ENCODE measurements at regions not wholly inside any gene's neighbourhood (a gene's known extent, or its start where the extent isn't known, plus 50 kb on each side); places are given as distances from the start of the nearest gene placed in this dataset.
"Not testable (repeated sequence)": the region's sequence is repeated elsewhere in the genome, so short reads cannot be mapped to it uniquely, and the experiment has no call there.

- H3K27me3 ChIP-seq = no peaks in the 10 kb centered on the region
- WGBS, 2 donors (ENCODE audit: low coverage in 1 of 2) = 86 to 100% methylated on average over 1 to 2 of the region's 8 CpGs
- no peaks in the 10 kb centered on the region for H3K9me3 ChIP-seq
- no peaks in the 10 kb centered on the region for H3K4me1 ChIP-seq
- no peak overlapping the region for H3K4me3 ChIP-seq
- no peak overlapping the region for H3K27ac ChIP-seq
- no peaks in the 10 kb centered on the region for H3K36me3 ChIP-seq
- TF ChIP-seq POLR2AphosphoS5 (IDR thresholded peaks at IDR 0.05) (no peak), EP300 (IDR thresholded peaks at IDR 0.05) (no peak), CTCF (IDR thresholded peaks at IDR 0.05) (no peak), POLR2A (IDR thresholded peaks at IDR 0.05) (no peak)
- ATAC-seq = no peak
These were observed 123.8 kb downstream of the FAM170A start for GRCh38 chr5:119752921-119753886.

GRCh38 chr5:119754825-119755224, 125.5 kb downstream of the FAM170A start:
- not testable (repeated sequence) for H3K36me3 ChIP-seq, H3K4me3 ChIP-seq
- 87 to 88% methylated on average over 4 to 7 of the region's 7 CpGs for WGBS, 2 donors (ENCODE audit: low coverage in 1 of 2)

GRCh38 chr5:119757276-119757675, 127.9 kb downstream of the FAM170A start:
- WGBS, 2 donors (ENCODE audit: low coverage in 1 of 2) = 75 to 86% methylated on average over 2 of the region's 2 CpGs

More at GRCh38 chr5:119754825-119755224, 125.5 kb downstream of the FAM170A start:
- H3K9me3 ChIP-seq, H3K27ac ChIP-seq, H3K27me3 ChIP-seq, H3K4me1 ChIP-seq, ATAC-seq: not testable (repeated sequence)

GRCh38 chr5:119769695-119770693, 140.6 kb downstream of the FAM170A start:
- not testable (repeated sequence) for H3K36me3 ChIP-seq, H3K9me3 ChIP-seq, H3K27ac ChIP-seq, H3K4me1 ChIP-seq, H3K4me3 ChIP-seq, ATAC-seq, H3K27me3 ChIP-seq
- 91 to 92% methylated on average over 4 of the region's 11 CpGs for WGBS, 2 donors (ENCODE audit: low coverage in 1 of 2)

More at GRCh38 chr5:119757276-119757675, 127.9 kb downstream of the FAM170A start:
- ATAC-seq = no peak
- Histone ChIP-seq H3K27ac (no peak overlapping the region), H3K9me3 (no peaks in the 10 kb centered on the region), H3K36me3 (no peaks in the 10 kb centered on the region), H3K4me3 (no peak overlapping the region), H3K4me1 (no peaks in the 10 kb centered on the region), H3K27me3 (no peaks in the 10 kb centered on the region)
- no peak for TF ChIP-seq POLR2AphosphoS5 (IDR thresholded peaks at IDR 0.05)
- TF ChIP-seq POLR2A (IDR thresholded peaks at IDR 0.05) = no peak
- TF ChIP-seq EP300 (IDR thresholded peaks at IDR 0.05) = no peak
- TF ChIP-seq CTCF (IDR thresholded peaks at IDR 0.05) = no peak

GRCh38 chr5:119780145-119780544, 150.8 kb downstream of the FAM170A start:
- not testable (repeated sequence) for H3K36me3 ChIP-seq, ATAC-seq

GRCh38 chr5:119785057-119785456, 155.7 kb downstream of the FAM170A start:
- no peaks in the 10 kb centered on the region for H3K27me3 ChIP-seq
- no peaks in the 10 kb centered on the region for H3K9me3 ChIP-seq
- ATAC-seq = no peak
- no peak overlapping the region for H3K4me3 ChIP-seq
- no peaks in the 10 kb centered on the region for H3K4me1 ChIP-seq
- no peaks in the 10 kb centered on the region for H3K36me3 ChIP-seq
- TF ChIP-seq CTCF (IDR thresholded peaks at IDR 0.05) (no peak), POLR2A (IDR thresholded peaks at IDR 0.05) (no peak), EP300 (IDR thresholded peaks at IDR 0.05) (no peak), POLR2AphosphoS5 (IDR thresholded peaks at IDR 0.05) (no peak)
- H3K27ac ChIP-seq = no peak overlapping the region

More at GRCh38 chr5:119780145-119780544, 150.8 kb downstream of the FAM170A start:
- not testable (repeated sequence) for H3K4me3 ChIP-seq, H3K27me3 ChIP-seq, H3K27ac ChIP-seq, H3K4me1 ChIP-seq, H3K9me3 ChIP-seq
- 94% methylated on average over 12 of the region's 15 CpGs; no CpG with 5 or more reads in 1 of the 2 donors for WGBS, 2 donors (ENCODE audit: low coverage in 1 of 2)
